VCaP (cell line): ENCODE measurements at regions not wholly inside any gene's neighbourhood (a gene's known extent, or its start where the extent isn't known, plus 50 kb on each side); places are given as distances from the start of the nearest gene placed in this dataset.

Source experiments
- H3K27ac ChIP-seq: fragments of 450-650 bp; 2 replicates; pipeline ENCODE4 v1.5.1; 2017
- CTCF ChIP-seq: fragments of 450-650 bp; conservative IDR thresholded peaks from 2 replicates; pipeline ENCODE4 v1.5.1; 2017; ENCODE audit warnings: mild to moderate bottlenecking, moderate library complexity

DNA sequence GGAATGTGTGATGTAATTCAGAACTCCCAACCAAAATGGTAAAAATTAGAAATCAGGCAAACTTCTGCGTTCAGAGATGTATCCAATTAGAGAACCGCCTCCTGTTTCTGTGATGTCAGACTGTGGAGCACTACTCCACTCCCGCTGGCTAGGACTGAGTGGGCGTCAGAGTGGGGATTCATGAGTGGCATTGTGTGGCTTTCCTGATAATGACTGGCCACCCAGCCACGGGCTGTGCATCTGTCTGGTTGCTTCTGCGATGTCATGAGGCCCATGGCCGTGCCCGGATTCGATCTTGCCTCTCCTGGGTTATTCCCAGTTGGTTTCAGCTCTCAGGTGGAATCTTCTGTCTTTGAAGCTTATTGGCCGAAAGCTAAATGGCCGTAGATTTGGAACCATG is 87.1 kb upstream of the KCNA1 start:
- no peak overlapping the region for H3K27ac ChIP-seq
- no peak for TF ChIP-seq CTCF

GRCh38 chr12:4824380-4824779 is 85.3 kb upstream of the KCNA1 start:
- no peak for TF ChIP-seq CTCF
- H3K27ac ChIP-seq = no peak overlapping the region

DNA sequence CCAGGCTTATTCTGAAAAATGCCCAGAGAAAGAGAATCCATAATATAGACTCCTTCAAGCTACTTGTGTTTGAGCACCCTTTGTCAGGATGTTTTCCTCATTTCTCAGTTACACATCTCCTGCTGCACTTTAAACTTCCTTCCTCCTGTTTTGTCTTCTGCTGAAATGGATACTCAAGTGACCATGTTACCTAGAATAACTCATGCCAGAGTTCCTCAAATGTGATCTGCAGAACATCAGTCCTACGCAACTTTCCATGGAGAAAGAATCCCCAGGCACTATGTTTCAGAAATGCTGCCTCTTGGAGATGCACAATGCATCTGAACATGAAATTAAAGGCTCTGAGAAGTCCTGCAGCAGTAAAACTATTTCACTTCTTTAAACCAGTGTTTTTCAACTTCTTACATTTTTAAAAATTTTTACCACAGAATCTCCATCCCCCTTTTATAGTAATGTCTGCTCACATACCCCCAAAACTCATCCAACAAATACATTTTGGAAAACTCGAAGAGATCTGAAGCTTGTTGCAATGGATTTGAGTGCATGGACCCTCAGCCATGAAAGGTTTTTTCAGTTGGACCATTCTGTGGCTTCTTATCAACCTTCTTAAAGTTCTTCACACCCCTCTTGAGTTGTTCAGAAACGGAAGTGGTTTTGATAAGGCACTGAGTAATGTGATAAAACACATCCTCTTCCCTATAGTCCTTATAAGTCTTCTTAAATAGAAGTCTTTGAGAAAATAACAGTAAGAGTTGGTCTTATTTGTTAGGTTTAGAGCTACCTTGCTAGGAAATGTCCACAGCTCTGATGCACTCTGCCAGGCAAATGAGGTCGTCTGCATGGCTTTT is 84.5 kb upstream of the KCNA1 start:
- H3K27ac ChIP-seq = no peak overlapping the region
- TF ChIP-seq CTCF = no peak

- H3K27ac ChIP-seq = no peak overlapping the region
- no peak for TF ChIP-seq CTCF
Observed at GRCh38 chr12:4826909-4827308, 82.8 kb upstream of the KCNA1 start.

DNA sequence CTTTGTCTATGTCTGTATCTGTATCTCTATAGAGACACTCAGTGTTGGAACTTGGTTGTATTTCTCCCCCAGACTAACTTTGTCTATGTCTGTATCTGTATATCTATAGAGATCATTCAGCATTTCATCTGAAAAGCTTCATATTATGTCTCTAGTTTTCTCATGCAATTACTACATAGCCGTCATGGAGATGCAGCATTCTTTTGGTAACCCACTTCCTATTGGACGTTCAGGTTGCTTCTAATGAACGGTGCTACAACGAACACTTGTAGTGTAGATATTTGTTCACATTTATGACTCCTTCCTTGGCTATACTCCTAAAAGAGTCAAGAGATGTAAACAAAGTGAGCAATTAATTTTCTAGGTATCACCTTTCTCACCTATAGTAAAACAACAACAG is 81.5 kb upstream of the KCNA1 start:
- no peak overlapping the region for H3K27ac ChIP-seq

GRCh38 chr12:4829161-4829792 is 80.4 kb upstream of the KCNA1 start:
- TF ChIP-seq CTCF = no peak
- H3K27ac ChIP-seq = no peak overlapping the region

More for the DNA sequence above, 81.5 kb upstream of the KCNA1 start:
- TF ChIP-seq CTCF = no peak

DNA sequence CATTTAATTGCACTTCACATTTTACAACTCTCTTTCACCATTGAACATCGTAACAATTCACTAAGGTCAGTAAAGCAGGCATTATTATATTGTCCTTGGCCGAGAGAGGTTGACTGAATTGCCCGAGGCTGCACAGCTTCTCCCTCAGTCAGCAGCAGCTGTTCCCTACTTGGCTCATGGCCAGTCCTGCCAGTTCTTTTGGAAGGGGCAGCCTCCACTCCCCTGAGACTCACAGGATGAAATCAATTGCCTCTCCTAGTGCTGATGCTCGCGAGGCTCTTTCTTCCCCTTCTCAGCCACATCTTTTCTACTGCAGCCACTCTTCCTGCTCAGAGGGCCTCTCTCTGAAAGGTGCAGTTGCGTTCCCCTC is 79.9 kb upstream of the KCNA1 start:
- H3K27ac ChIP-seq = no peak overlapping the region
- TF ChIP-seq CTCF = no peak
